ENCODE measurements at regions not wholly inside any gene's neighbourhood (a gene's known extent, or its start where the extent isn't known, plus 50 kb on each side); places are given as distances from the start of the nearest gene placed in this dataset.

GRCh38 chr10:36581237-36581636 lies 544.2 kb upstream of the ANKRD30A start:
- no peak overlapping the region for H3K27ac ChIP-seq (ENCODE audit: poor library complexity, severe bottlenecking)
- H3K27me3 ChIP-seq (ENCODE audit: insufficient read depth, poor library complexity, severe bottlenecking): no peaks in the 10 kb centered on the region
- H3K4me3 ChIP-seq (ENCODE audit: severe bottlenecking): no peak overlapping the region
- no peaks in the 10 kb centered on the region for H3K9me3 ChIP-seq (ENCODE audit: severe bottlenecking)
- H3K36me3 ChIP-seq (ENCODE audit: low read depth): no peaks in the 10 kb centered on the region
- H3K4me1 ChIP-seq (ENCODE audit: insufficient read depth, poor library complexity, severe bottlenecking): peaks cover 6% of the 10 kb centered on the region
- no peak for TF ChIP-seq CTCF (IDR thresholded peaks at IDR 0.05; ENCODE audit: poor library complexity, severe bottlenecking)
- ATAC-seq (ENCODE audit: low read depth) (no peak), DNase-seq (ENCODE audit: low spot score) (no peak)

GRCh38 chr10:36578306-36578705 lies 547.1 kb upstream of the ANKRD30A start:
- no peak for TF ChIP-seq CTCF (IDR thresholded peaks at IDR 0.05; ENCODE audit: poor library complexity, severe bottlenecking)
- Histone ChIP-seq H3K4me1 (ENCODE audit: insufficient read depth, poor library complexity, severe bottlenecking) (peaks cover 6% of the 10 kb centered on the region), H3K27me3 (ENCODE audit: insufficient read depth, poor library complexity, severe bottlenecking) (no peaks in the 10 kb centered on the region), H3K4me3 (ENCODE audit: severe bottlenecking) (no peak overlapping the region), H3K36me3 (ENCODE audit: low read depth) (no peaks in the 10 kb centered on the region), H3K9me3 (ENCODE audit: severe bottlenecking) (no peaks in the 10 kb centered on the region), H3K27ac (ENCODE audit: poor library complexity, severe bottlenecking) (peak overlapping the region; percentile 26)
- DNase-seq (ENCODE audit: low spot score) (no peak), ATAC-seq (ENCODE audit: low read depth) (peak; percentile 87)

GRCh38 chr10:36577126-36577525 lies 548.3 kb upstream of the ANKRD30A start:
- ATAC-seq (ENCODE audit: low read depth): no peak

GRCh38 chr10:36574207-36574606 lies 551.2 kb upstream of the ANKRD30A start:
- Histone ChIP-seq H3K4me1 (ENCODE audit: insufficient read depth, poor library complexity, severe bottlenecking) (peaks cover 6% of the 10 kb centered on the region), H3K27ac (ENCODE audit: poor library complexity, severe bottlenecking) (no peak overlapping the region), H3K9me3 (ENCODE audit: severe bottlenecking) (no peaks in the 10 kb centered on the region), H3K4me3 (ENCODE audit: severe bottlenecking) (no peak overlapping the region), H3K27me3 (ENCODE audit: insufficient read depth, poor library complexity, severe bottlenecking) (no peaks in the 10 kb centered on the region), H3K36me3 (ENCODE audit: low read depth) (no peaks in the 10 kb centered on the region)
- DNase-seq (ENCODE audit: low spot score) (no peak), ATAC-seq (ENCODE audit: low read depth) (no peak)
- no peak for TF ChIP-seq CTCF (IDR thresholded peaks at IDR 0.05; ENCODE audit: poor library complexity, severe bottlenecking)

More at GRCh38 chr10:36577126-36577525, 548.3 kb upstream of the ANKRD30A start:
- TF ChIP-seq CTCF (IDR thresholded peaks at IDR 0.05; ENCODE audit: poor library complexity, severe bottlenecking): no peak
- no peak overlapping the region for H3K4me3 ChIP-seq (ENCODE audit: severe bottlenecking)
- no peak overlapping the region for H3K27ac ChIP-seq (ENCODE audit: poor library complexity, severe bottlenecking)
- H3K4me1 ChIP-seq (ENCODE audit: insufficient read depth, poor library complexity, severe bottlenecking): peaks cover 6% of the 10 kb centered on the region
- no peaks in the 10 kb centered on the region for H3K27me3 ChIP-seq (ENCODE audit: insufficient read depth, poor library complexity, severe bottlenecking)
- no peak for DNase-seq (ENCODE audit: low spot score)
- H3K9me3 ChIP-seq (ENCODE audit: severe bottlenecking): no peaks in the 10 kb centered on the region
- H3K36me3 ChIP-seq (ENCODE audit: low read depth): no peaks in the 10 kb centered on the region

- Histone ChIP-seq H3K36me3 (ENCODE audit: low read depth) (no peaks in the 10 kb centered on the region), H3K9me3 (ENCODE audit: severe bottlenecking) (no peaks in the 10 kb centered on the region), H3K4me3 (ENCODE audit: severe bottlenecking) (no peak overlapping the region), H3K27me3 (ENCODE audit: insufficient read depth, poor library complexity, severe bottlenecking) (no peaks in the 10 kb centered on the region), H3K4me1 (ENCODE audit: insufficient read depth, poor library complexity, severe bottlenecking) (peaks cover 5% of the 10 kb centered on the region), H3K27ac (ENCODE audit: poor library complexity, severe bottlenecking) (no peak overlapping the region)
- no peak for TF ChIP-seq CTCF (IDR thresholded peaks at IDR 0.05; ENCODE audit: poor library complexity, severe bottlenecking)
- ATAC-seq (ENCODE audit: low read depth) (no peak), DNase-seq (ENCODE audit: low spot score) (no peak)
Measured at GRCh38 chr10:36573246-36573645, 552.2 kb upstream of the ANKRD30A start.
